SU-DHL-6 (cell line): ENCODE measurements at regions not wholly inside any gene's neighbourhood (a gene's known extent, or its start where the extent isn't known, plus 50 kb on each side); places are given as distances from the start of the nearest gene placed in this dataset.

Source experiments
- H2AFZ ChIP-seq: fragments of 200-600 bp; sonication (generic); 2 replicates; pipeline ENCODE4 v1.6.1; 2014; ENCODE audit warnings: low read depth, mild to moderate bottlenecking, moderate library complexity, mixed read lengths, antibody characterized with exemption, low read length; ENCODE audit not compliant: severe bottlenecking
- H3F3A ChIP-seq: fragments of 200-600 bp; shearing (Covaris generic); 2 replicates; pipeline ENCODE4 v1.6.0; 2016; ENCODE audit warnings: antibody characterized with exemption, mild to moderate bottlenecking; ENCODE audit not compliant: insufficient read depth
- H3K27ac ChIP-seq: fragments of 200-600 bp; sonication (generic); 2 replicates; pipeline ENCODE4 v1.5.1; 2016; ENCODE audit warnings: low read depth, mild to moderate bottlenecking, low read length, moderate library complexity, mixed read lengths
- H3K27me3 ChIP-seq: fragments of 200-600 bp; sonication (generic), shearing (Covaris generic); 2 replicates; pipeline ENCODE4 v1.6.0; 2014; ENCODE audit warnings: mild to moderate bottlenecking, low read length
- H3K36me3 ChIP-seq: fragments of 200-600 bp; sonication (generic); 2 replicates; pipeline ENCODE4 v1.6.1; 2014; ENCODE audit warnings: mild to moderate bottlenecking, low read length, mixed read lengths
- H3K4me2 ChIP-seq: fragments of 300-600, 200-600 bp; shearing (Covaris generic), sonication (generic); 2 replicates; pipeline ENCODE4 v1.6.0; 2014; ENCODE audit warnings: low read length, low read depth, mild to moderate bottlenecking; ENCODE audit not compliant: poor library complexity, severe bottlenecking
- H3K4me3 ChIP-seq: fragments of 200-600 bp; sonication (generic); 2 replicates; pipeline ENCODE4 v1.5.1; 2014; ENCODE audit warnings: antibody characterized with exemption, low read length, mild to moderate bottlenecking, mixed read lengths; ENCODE audit not compliant: insufficient read depth, poor library complexity, severe bottlenecking
- H3K79me2 ChIP-seq: fragments of 200-600 bp; sonication (generic); 2 replicates; pipeline ENCODE4 v1.6.1; 2014; ENCODE audit warnings: mild to moderate bottlenecking, low read length, moderate library complexity; ENCODE audit not compliant: insufficient read depth
- H3K9ac ChIP-seq: fragments of 200-600 bp; sonication (generic); 2 replicates; pipeline ENCODE4 v1.7.0; 2014; ENCODE audit warnings: mild to moderate bottlenecking, low read length
- H3K9me2 ChIP-seq: fragments of 200-600 bp; sonication (generic); replicated peaks from 2 replicates; pipeline ENCODE4 v1.6.1; 2014; ENCODE audit warnings: low read length; ENCODE audit not compliant: insufficient read depth
- H3K9me3 ChIP-seq: fragments of 200-600 bp; sonication (generic); 2 replicates; pipeline ENCODE4 v1.6.1; 2014; ENCODE audit warnings: low read length, mixed read lengths; ENCODE audit not compliant: insufficient read depth
- H4K20me1 ChIP-seq: fragments of 200-600 bp; sonication (generic); 2 replicates; pipeline ENCODE4 v1.6.1; 2014; ENCODE audit warnings: low read depth, mild to moderate bottlenecking, antibody characterized with exemption, low read length, moderate library complexity, mixed read lengths
- CTCF ChIP-seq: fragments of 200-600 bp; sonication (generic); IDR thresholded peaks from one replicate; pipeline ENCODE4 v1.5.1; 2017; ENCODE audit warnings: antibody characterized with exemption, mild to moderate bottlenecking, low read length, moderate library complexity; ENCODE audit not compliant: insufficient read depth, poor library complexity, severe bottlenecking
- EZH2phosphoT487 ChIP-seq: fragments of 200-600 bp; sonication (generic), shearing (Covaris generic); conservative IDR thresholded peaks from 2 replicates; pipeline ENCODE4 v1.6.1; 2018; ENCODE audit warnings: mild to moderate bottlenecking, antibody characterized with exemption, low read length, moderate library complexity, mixed read lengths

GRCh38 chr9:91113016-91113415 is 248.7 kb downstream of the AUH start:
- Histone ChIP-seq H3K9ac (no peak overlapping the region), H3K9me2 (no peaks in the 10 kb centered on the region), H3K4me2 (no peak overlapping the region), H3K27me3 (no peaks in the 10 kb centered on the region), H3K4me3 (no peak overlapping the region), H2AFZ (no peak overlapping the region), H3K79me2 (no peaks in the 10 kb centered on the region), H3K36me3 (no peaks in the 10 kb centered on the region), H3K27ac (no peak overlapping the region), H4K20me1 (no peaks in the 10 kb centered on the region), H3F3A (no peaks in the 10 kb centered on the region), H3K9me3 (no peaks in the 10 kb centered on the region)
- TF ChIP-seq CTCF, result no peak
- no peak for TF ChIP-seq EZH2phosphoT487

GRCh38 chr9:91114450-91114849 is 247.3 kb downstream of the AUH start:
- Histone ChIP-seq H4K20me1 (no peaks in the 10 kb centered on the region), H3K79me2 (no peaks in the 10 kb centered on the region), H3K9me3 (no peaks in the 10 kb centered on the region), H3F3A (no peaks in the 10 kb centered on the region), H3K27ac (no peak overlapping the region), H3K36me3 (no peaks in the 10 kb centered on the region), H3K4me2 (no peak overlapping the region), H3K4me3 (no peak overlapping the region), H3K9me2 (no peaks in the 10 kb centered on the region), H3K27me3 (no peaks in the 10 kb centered on the region), H2AFZ (no peak overlapping the region), H3K9ac (no peak overlapping the region)
- TF ChIP-seq EZH2phosphoT487, result no peak
- no peak for TF ChIP-seq CTCF

GRCh38 chr9:91116211-91116610 is 245.5 kb downstream of the AUH start:
- H3K79me2 ChIP-seq, result no peaks in the 10 kb centered on the region
- no peaks in the 10 kb centered on the region for H3K9me3 ChIP-seq
- no peaks in the 10 kb centered on the region for H3K27me3 ChIP-seq
- no peak overlapping the region for H3K4me2 ChIP-seq
- H3K9ac ChIP-seq, result no peak overlapping the region
- H3K27ac ChIP-seq, result no peak overlapping the region
- no peak overlapping the region for H2AFZ ChIP-seq
- no peaks in the 10 kb centered on the region for H3K9me2 ChIP-seq
- no peak for TF ChIP-seq EZH2phosphoT487
- no peak for TF ChIP-seq CTCF
- H3K36me3 ChIP-seq, result no peaks in the 10 kb centered on the region
- no peaks in the 10 kb centered on the region for H3F3A ChIP-seq
- no peaks in the 10 kb centered on the region for H4K20me1 ChIP-seq
- H3K4me3 ChIP-seq, result no peak overlapping the region

GRCh38 chr9:91116711-91117110 is 245.0 kb downstream of the AUH start:
- H3K27me3 ChIP-seq, result no peaks in the 10 kb centered on the region
- H3K79me2 ChIP-seq, result no peaks in the 10 kb centered on the region
- no peak overlapping the region for H3K4me2 ChIP-seq
- H3K9me2 ChIP-seq, result no peaks in the 10 kb centered on the region
- no peaks in the 10 kb centered on the region for H3F3A ChIP-seq
- no peak overlapping the region for H3K27ac ChIP-seq
- H3K4me3 ChIP-seq, result no peak overlapping the region
- H3K9me3 ChIP-seq, result no peaks in the 10 kb centered on the region
- TF ChIP-seq CTCF, result no peak
- no peak for TF ChIP-seq EZH2phosphoT487
- H2AFZ ChIP-seq, result no peak overlapping the region
- H3K36me3 ChIP-seq, result no peaks in the 10 kb centered on the region
- no peak overlapping the region for H3K9ac ChIP-seq
- H4K20me1 ChIP-seq, result no peaks in the 10 kb centered on the region
